GM18511 (cell line): ENCODE measurements at regions not wholly inside any gene's neighbourhood (a gene's known extent, or its start where the extent isn't known, plus 50 kb on each side); places are given as distances from the start of the nearest gene placed in this dataset.
"Not testable (repeated sequence)": the region's sequence is repeated elsewhere in the genome, so short reads cannot be mapped to it uniquely, and the experiment has no call there.

ENCODE experiments used
- ATAC-seq: cut with Tn5 transposase; IDR thresholded peaks from one replicate; pipeline ENCODE4 v1.9.1; 2021; ENCODE audit warnings: mild to moderate bottlenecking, moderate library complexity; ENCODE audit not compliant: unreplicated experiment

DNA sequence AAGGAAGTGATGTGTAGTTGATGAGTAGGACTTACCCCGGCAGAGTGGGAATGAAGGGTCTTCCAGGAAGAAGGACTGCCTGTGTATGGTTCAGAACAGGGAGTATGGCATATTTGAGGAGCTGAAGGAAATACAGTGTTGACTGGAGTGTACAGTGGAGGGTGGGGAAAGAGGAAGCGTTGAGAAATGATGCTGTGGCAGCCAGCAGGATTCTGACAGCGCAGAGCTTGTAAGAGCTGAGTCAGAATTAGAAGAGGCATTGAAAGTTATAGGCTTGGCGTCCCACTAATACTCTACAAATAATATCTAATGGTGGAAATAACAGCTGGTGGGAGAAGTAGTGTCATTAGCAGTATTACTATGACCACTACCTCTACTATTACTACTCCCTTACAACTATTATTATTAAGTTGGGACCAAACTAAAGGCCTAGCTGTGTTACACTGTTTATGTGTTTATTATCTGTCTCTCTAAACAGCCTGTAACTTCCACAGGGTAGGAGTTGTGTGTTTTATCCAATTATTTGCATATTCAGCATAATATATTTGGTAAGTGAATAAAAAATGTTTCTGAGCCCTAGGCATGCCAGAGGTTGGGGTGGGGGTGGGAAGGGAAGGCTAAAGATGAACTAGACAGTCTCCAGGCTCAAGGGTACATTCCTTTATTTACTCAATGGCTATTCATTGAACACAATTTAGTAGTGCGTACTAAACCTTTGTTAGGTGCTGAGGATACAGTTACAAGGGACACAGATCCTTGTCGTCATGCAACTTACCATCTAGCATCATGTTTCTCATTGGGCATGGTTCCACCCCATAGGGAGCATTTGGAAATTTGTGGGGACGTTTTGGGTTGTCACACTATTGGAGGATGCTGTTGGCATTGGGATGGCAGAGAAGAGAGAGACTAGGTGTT, 428.8 kb upstream of the ONECUT1 start:
- no peak for ATAC-seq

DNA sequence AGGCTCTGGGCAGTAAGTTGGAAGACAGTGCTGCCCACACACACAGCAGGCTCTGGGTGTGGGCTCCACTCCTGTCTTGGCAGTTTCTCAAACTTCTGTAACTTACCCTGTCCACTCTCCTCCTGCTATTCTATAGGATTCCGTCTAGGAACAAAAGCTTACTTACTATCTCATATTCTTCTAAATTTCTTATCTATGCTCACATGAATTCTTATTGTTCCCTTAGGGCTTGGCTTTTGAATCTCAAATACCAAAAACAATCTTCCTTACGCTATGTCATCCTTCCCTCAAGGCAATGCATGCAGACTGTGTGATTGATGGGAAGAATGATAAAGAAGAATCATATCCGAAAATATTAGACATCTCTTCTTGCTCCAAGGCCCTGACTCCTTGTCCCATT, 425.9 kb upstream of the ONECUT1 start:
- no peak for ATAC-seq

- ATAC-seq = no peak
These were observed 423.2 kb upstream of the ONECUT1 start for GRCh38 chr15:53213336-53213735.

DNA sequence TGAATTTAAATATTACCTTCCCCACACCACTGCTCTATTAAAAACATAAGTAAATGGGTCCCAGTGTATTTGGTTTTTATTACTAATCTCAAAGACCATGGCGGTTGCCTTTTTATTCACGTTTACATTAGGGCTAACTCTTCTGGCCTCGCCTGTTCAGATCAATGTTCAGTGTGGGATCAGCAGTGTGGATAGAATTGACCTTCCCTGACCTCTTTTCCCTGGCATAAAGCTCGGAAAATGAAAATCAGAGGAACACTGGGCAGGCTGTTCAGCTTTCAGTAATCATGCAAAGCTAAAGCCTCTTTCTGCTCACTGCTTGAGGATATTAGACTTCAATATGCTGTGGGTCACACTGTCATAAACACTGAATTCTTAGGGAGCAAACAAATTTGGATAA, 422.6 kb upstream of the ONECUT1 start:
- ATAC-seq = no peak

GRCh38 chr15:53210653-53211052, 420.5 kb upstream of the ONECUT1 start:
- ATAC-seq = no peak

GRCh38 chr15:53209396-53210042, 419.4 kb upstream of the ONECUT1 start:
- no peak for ATAC-seq

GRCh38 chr15:53208751-53209150, 418.6 kb upstream of the ONECUT1 start:
- no peak for ATAC-seq

DNA sequence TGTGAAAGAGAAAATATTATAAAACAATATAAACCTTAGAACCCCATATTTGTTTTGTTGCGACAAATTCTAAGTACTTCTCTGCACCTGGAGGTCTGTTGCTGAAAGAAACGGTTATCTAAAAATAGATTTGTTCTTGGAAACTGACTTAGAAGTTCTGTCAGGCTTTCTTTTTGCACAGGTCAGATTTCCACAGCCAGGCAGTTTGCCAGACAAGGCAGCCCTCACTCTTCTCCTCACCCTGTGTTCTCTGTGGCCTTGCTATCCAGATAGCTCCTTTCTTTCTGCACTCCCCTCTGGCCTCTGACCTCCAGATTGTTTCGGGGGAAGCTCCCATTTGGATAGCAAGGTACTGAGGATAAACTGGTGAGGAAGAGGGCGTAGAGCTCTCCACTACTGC, 413.3 kb upstream of the ONECUT1 start:
- no peak for ATAC-seq

- ATAC-seq = no peak
These were observed 412.7 kb upstream of the ONECUT1 start for GRCh38 chr15:53202876-53203275.

GRCh38 chr15:53197426-53197839, 407.3 kb upstream of the ONECUT1 start:
- ATAC-seq = peak; percentile 87

- no peak for ATAC-seq
These were observed 406.7 kb upstream of the ONECUT1 start for GRCh38 chr15:53196788-53197187.

- ATAC-seq = no peak
These were observed 406.1 kb upstream of the ONECUT1 start for GRCh38 chr15:53196242-53196641.

GRCh38 chr15:53193149-53193548, 403.0 kb upstream of the ONECUT1 start:
- ATAC-seq = no peak

GRCh38 chr15:53189860-53190259, 399.7 kb upstream of the ONECUT1 start:
- no peak for ATAC-seq

DNA sequence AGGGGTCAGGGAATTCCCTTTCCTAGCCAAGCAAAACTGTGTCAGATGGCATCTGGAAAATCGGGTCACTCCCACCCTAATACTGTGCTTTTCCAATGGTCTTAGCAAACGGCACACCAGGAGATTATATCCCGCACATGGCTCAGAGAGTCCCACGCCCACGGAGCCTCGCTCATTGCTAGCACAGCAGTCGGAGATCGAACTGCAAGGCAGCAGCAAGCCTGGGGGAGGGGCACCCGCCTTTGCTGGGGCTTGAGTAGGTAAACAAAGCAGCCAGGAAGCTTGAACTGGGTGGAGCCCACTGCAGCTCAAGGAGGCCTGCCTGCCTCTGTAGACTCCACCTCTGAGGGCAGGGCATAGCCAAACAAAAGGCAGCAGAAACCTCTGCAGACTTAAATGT, 393.3 kb upstream of the ONECUT1 start:
- ATAC-seq = not testable (repeated sequence)

GRCh38 chr15:53171571-53171970, 381.4 kb upstream of the ONECUT1 start:
- ATAC-seq = no peak

- ATAC-seq = no peak
These were observed 376.6 kb upstream of the ONECUT1 start for GRCh38 chr15:53166684-53167201.

GRCh38 chr15:53165988-53166683, 376.0 kb upstream of the ONECUT1 start:
- no peak for ATAC-seq

DNA sequence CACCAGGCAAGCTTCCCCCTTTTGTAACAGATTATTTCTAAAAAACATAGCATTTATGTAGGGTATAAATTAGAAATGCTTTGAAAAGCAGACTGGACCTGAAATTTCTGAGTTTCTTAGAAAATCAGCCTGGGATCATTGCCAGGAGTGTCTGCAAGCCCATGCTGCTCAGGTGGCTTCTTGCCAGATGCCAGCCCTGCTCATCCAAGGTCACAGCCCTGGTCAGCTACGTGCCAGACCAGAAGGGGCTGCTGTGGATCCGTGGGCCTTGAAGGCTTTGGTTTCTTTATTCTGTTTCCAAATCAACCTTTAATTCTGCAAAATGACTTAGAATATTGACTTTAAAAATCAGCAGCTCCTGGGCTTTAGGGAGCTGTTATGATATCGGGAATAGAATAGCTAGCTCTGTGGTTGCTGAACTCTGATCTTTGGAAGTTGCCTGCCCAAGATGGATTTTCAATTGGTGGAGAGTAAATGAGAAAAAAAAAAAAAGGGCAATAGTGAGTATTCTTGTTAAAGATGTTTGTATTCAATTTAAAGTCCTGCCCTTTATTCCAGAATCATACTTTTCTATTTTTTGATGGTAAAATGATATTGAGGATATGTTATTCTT, 370.1 kb upstream of the ONECUT1 start:
- no peak for ATAC-seq

DNA sequence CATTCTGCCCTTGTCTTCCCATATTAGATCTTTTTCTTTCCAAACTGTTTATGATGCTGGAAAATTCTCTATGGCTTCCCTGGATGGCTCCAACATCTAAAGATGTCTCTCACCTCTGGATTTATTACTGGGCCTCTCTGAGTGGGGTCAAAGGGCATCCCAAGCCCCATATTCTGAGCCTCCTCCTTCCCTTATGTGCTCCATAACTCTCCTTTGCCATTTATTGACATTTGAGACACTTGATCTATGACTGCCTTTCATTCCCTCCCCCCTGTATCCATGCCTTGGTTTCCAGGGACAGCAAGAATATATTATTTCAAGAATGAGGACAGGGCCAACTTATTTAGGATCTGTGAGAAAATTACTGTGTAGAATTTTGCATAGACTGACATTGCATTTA, 369.3 kb upstream of the ONECUT1 start:
- no peak for ATAC-seq

- ATAC-seq = no peak
These were observed 368.9 kb upstream of the ONECUT1 start for GRCh38 chr15:53158995-53159394.
